ENCODE measurements at regions not wholly inside any gene's neighbourhood (a gene's known extent, or its start where the extent isn't known, plus 50 kb on each side); places are given as distances from the start of the nearest gene placed in this dataset.
"Not testable (repeated sequence)": the region's sequence is repeated elsewhere in the genome, so short reads cannot be mapped to it uniquely, and the experiment has no call there.

GRCh38 chr18:43826215-43826614 is 548.9 kb upstream of the SYT4 start:
- H3K27me3 ChIP-seq (ENCODE audit: control insufficient read depth in 1 of 2, insufficient read depth in 2 of 2, low read length in 2 of 2): no peaks in the 10 kb centered on the region
- H3K9me3 ChIP-seq (ENCODE audit: control insufficient read depth in 2 of 2, insufficient read depth in 1 of 2, low read depth in 1 of 2, low read length in 1 of 2): no peaks in the 10 kb centered on the region
- H3K36me3 ChIP-seq (ENCODE audit: control insufficient read depth in 2 of 2, insufficient read depth in 2 of 2, low read length in 1 of 2): no peaks in the 10 kb centered on the region
- no peak overlapping the region for H3K27ac ChIP-seq (ENCODE audit: low read depth in 2 of 2, low read length in 1 of 2)
- H3K4me3 ChIP-seq (ENCODE audit: low read depth in 1 of 2, low read length in 2 of 2): no peak overlapping the region
- H3K4me1 ChIP-seq (ENCODE audit: control insufficient read depth in 2 of 2, insufficient read depth in 2 of 2, low read length in 1 of 2): no peaks in the 10 kb centered on the region
- WGBS, 2 donors: 86 to 95% methylated on average over 1 of the region's 1 CpG

GRCh38 chr18:43827311-43827710 is 550.0 kb upstream of the SYT4 start:
- 61 to 68% methylated on average over 4 of the region's 4 CpGs for WGBS, 2 donors
- Histone ChIP-seq H3K27me3 (ENCODE audit: control insufficient read depth in 1 of 2, insufficient read depth in 2 of 2, low read length in 2 of 2) (no peaks in the 10 kb centered on the region), H3K9me3 (ENCODE audit: control insufficient read depth in 2 of 2, insufficient read depth in 1 of 2, low read depth in 1 of 2, low read length in 1 of 2) (no peaks in the 10 kb centered on the region), H3K36me3 (ENCODE audit: control insufficient read depth in 2 of 2, insufficient read depth in 2 of 2, low read length in 1 of 2) (no peaks in the 10 kb centered on the region), H3K4me3 (ENCODE audit: low read depth in 1 of 2, low read length in 2 of 2) (no peak overlapping the region), H3K4me1 (ENCODE audit: control insufficient read depth in 2 of 2, insufficient read depth in 2 of 2, low read length in 1 of 2) (no peaks in the 10 kb centered on the region), H3K27ac (ENCODE audit: low read depth in 2 of 2, low read length in 1 of 2) (no peak overlapping the region)

DNA sequence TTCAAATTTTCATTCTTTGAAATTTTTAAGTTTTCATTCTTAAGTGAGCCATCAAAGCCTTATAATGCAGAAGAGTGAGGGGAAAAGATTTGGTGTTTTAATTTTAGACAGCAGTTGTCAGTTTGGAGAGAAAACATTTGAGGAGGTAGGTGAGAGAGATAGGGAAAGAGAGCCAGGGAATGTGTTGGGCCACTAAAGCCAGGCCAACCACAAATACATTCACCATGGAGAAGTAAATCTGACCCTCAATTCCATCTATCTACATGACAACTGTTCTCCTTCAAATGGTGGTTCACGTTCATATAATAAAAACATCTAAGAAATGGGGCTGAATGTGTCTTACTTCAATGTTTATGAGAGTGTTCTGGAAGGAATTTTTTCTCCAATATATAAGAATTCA is 553.0 kb upstream of the SYT4 start:
- Histone ChIP-seq H3K4me3 (ENCODE audit: low read depth in 1 of 2, low read length in 2 of 2) (no peak overlapping the region), H3K27ac (ENCODE audit: low read depth in 2 of 2, low read length in 1 of 2) (no peak overlapping the region), H3K27me3 (ENCODE audit: control insufficient read depth in 1 of 2, insufficient read depth in 2 of 2, low read length in 2 of 2) (no peaks in the 10 kb centered on the region), H3K9me3 (ENCODE audit: control insufficient read depth in 2 of 2, insufficient read depth in 1 of 2, low read depth in 1 of 2, low read length in 1 of 2) (no peaks in the 10 kb centered on the region), H3K4me1 (ENCODE audit: control insufficient read depth in 2 of 2, insufficient read depth in 2 of 2, low read length in 1 of 2) (no peaks in the 10 kb centered on the region), H3K36me3 (ENCODE audit: control insufficient read depth in 2 of 2, insufficient read depth in 2 of 2, low read length in 1 of 2) (no peaks in the 10 kb centered on the region)
- 70 to 73% methylated on average over 1 of the region's 1 CpG for WGBS, 2 donors

GRCh38 chr18:43830947-43831346 is 553.7 kb upstream of the SYT4 start:
- Histone ChIP-seq H3K4me3 (ENCODE audit: low read depth in 1 of 2, low read length in 2 of 2) (no peak overlapping the region), H3K36me3 (ENCODE audit: control insufficient read depth in 2 of 2, insufficient read depth in 2 of 2, low read length in 1 of 2) (no peaks in the 10 kb centered on the region), H3K27ac (ENCODE audit: low read depth in 2 of 2, low read length in 1 of 2) (no peak overlapping the region), H3K27me3 (ENCODE audit: control insufficient read depth in 1 of 2, insufficient read depth in 2 of 2, low read length in 2 of 2) (no peaks in the 10 kb centered on the region), H3K9me3 (ENCODE audit: control insufficient read depth in 2 of 2, insufficient read depth in 1 of 2, low read depth in 1 of 2, low read length in 1 of 2) (peaks cover 0 to 2% of the 10 kb centered on the region in 2 donors), H3K4me1 (ENCODE audit: control insufficient read depth in 2 of 2, insufficient read depth in 2 of 2, low read length in 1 of 2) (no peaks in the 10 kb centered on the region)
- 59 to 78% methylated on average over 6 of the region's 6 CpGs for WGBS, 2 donors

GRCh38 chr18:43846299-43846698 is 569.0 kb upstream of the SYT4 start:
- H3K27ac ChIP-seq (ENCODE audit: low read depth in 2 of 2, low read length in 1 of 2): no peak overlapping the region
- no peaks in the 10 kb centered on the region for H3K27me3 ChIP-seq (ENCODE audit: control insufficient read depth in 1 of 2, insufficient read depth in 2 of 2, low read length in 2 of 2)
- H3K4me1 ChIP-seq (ENCODE audit: control insufficient read depth in 2 of 2, insufficient read depth in 2 of 2, low read length in 1 of 2): no peaks in the 10 kb centered on the region
- 35 to 44% methylated on average over 1 of the region's 1 CpG for WGBS, 2 donors
- no peak overlapping the region for H3K4me3 ChIP-seq (ENCODE audit: low read depth in 1 of 2, low read length in 2 of 2)
- no peaks in the 10 kb centered on the region for H3K36me3 ChIP-seq (ENCODE audit: control insufficient read depth in 2 of 2, insufficient read depth in 2 of 2, low read length in 1 of 2)
- no peaks in the 10 kb centered on the region for H3K9me3 ChIP-seq (ENCODE audit: control insufficient read depth in 2 of 2, insufficient read depth in 1 of 2, low read depth in 1 of 2, low read length in 1 of 2)

DNA sequence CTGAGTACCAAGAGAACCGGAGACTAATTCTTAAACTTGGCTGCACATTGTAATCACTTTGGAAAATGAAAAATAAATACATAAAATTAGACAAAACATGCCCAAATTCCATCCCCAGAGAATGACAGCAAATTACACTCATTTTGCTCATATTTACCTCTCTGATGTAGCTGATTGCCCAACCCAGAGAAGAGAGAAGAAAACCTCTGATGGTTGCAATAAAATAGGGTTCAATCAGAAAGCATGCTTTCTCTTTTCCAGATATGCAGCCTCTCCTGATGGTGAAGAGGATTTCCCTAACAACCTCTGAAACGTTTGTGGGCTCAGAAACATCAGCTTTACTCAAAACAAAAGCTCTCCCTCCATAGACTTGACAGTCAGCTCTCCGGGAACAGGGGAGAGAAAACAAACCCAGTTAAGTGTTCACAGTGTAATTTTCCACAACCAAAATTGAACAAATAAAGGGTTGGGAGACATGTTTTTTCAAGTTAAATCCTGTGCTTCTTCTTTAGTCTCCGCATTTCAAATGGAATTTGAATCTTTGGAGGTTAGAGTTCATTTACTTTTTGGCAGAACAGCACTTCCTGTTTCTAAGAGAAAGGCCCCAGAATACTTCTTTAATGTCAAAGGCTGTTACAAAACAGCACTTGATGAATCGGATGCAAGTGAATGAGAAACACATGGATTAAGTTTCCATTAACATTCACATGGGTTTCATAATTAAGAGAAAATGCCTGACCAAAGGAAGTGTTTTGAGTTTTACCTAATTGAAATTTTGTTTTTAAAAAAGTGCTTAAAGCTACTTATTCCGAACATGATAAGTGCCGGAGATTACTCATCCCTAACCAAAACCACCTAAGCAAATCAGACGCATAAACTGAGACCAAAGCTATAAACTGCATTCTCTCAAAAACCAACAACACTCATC is 570.1 kb upstream of the SYT4 start:
- peak overlapping the region in 1 of 2 donors; percentile 21 for H3K27ac ChIP-seq (ENCODE audit: low read depth in 2 of 2, low read length in 1 of 2)
- H3K4me3 ChIP-seq (ENCODE audit: low read depth in 1 of 2, low read length in 2 of 2): no peak overlapping the region
- no peaks in the 10 kb centered on the region for H3K9me3 ChIP-seq (ENCODE audit: control insufficient read depth in 2 of 2, insufficient read depth in 1 of 2, low read depth in 1 of 2, low read length in 1 of 2)
- H3K36me3 ChIP-seq (ENCODE audit: control insufficient read depth in 2 of 2, insufficient read depth in 2 of 2, low read length in 1 of 2): no peaks in the 10 kb centered on the region
- H3K27me3 ChIP-seq (ENCODE audit: control insufficient read depth in 1 of 2, insufficient read depth in 2 of 2, low read length in 2 of 2): no peaks in the 10 kb centered on the region
- no peaks in the 10 kb centered on the region for H3K4me1 ChIP-seq (ENCODE audit: control insufficient read depth in 2 of 2, insufficient read depth in 2 of 2, low read length in 1 of 2)
- 35 to 48% methylated on average over 8 of the region's 8 CpGs for WGBS, 2 donors

- H3K4me3 ChIP-seq (ENCODE audit: low read depth in 1 of 2, low read length in 2 of 2); H3K27ac ChIP-seq (ENCODE audit: low read depth in 2 of 2, low read length in 1 of 2); H3K36me3 ChIP-seq (ENCODE audit: control insufficient read depth in 2 of 2, insufficient read depth in 2 of 2, low read length in 1 of 2); H3K9me3 ChIP-seq (ENCODE audit: control insufficient read depth in 2 of 2, insufficient read depth in 1 of 2, low read depth in 1 of 2, low read length in 1 of 2); H3K27me3 ChIP-seq (ENCODE audit: control insufficient read depth in 1 of 2, insufficient read depth in 2 of 2, low read length in 2 of 2); H3K4me1 ChIP-seq (ENCODE audit: control insufficient read depth in 2 of 2, insufficient read depth in 2 of 2, low read length in 1 of 2): not testable (repeated sequence)
- WGBS, 2 donors: 86 to 87% methylated on average over 2 of the region's 2 CpGs
These were observed 572.5 kb upstream of the SYT4 start for GRCh38 chr18:43849831-43850230.

DNA sequence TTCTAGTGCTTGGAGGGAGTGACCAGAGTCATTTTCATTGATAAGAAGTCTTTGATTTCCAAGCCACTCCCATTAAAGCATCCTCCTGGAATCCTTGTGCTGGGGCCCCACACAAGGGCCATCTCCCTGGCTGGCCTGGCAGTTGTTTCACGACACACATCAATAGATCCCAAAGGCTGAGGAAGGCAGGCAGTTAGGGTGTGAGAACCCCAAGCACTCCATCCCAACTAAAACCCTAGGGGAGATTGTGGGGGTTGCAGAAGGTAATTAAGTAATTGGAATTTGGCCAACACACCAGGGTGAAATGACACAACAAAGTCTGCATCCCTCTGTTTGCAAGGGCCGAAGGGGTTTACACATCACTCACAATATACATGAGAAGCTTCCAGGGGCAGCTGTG is 578.1 kb upstream of the SYT4 start:
- no peaks in the 10 kb centered on the region for H3K4me1 ChIP-seq (ENCODE audit: control insufficient read depth in 2 of 2, insufficient read depth in 2 of 2, low read length in 1 of 2)
- no peak overlapping the region for H3K4me3 ChIP-seq (ENCODE audit: low read depth in 1 of 2, low read length in 2 of 2)
- 76 to 79% methylated on average over 2 of the region's 2 CpGs for WGBS, 2 donors
- H3K27me3 ChIP-seq (ENCODE audit: control insufficient read depth in 1 of 2, insufficient read depth in 2 of 2, low read length in 2 of 2): no peaks in the 10 kb centered on the region
- no peaks in the 10 kb centered on the region for H3K36me3 ChIP-seq (ENCODE audit: control insufficient read depth in 2 of 2, insufficient read depth in 2 of 2, low read length in 1 of 2)
- no peak overlapping the region for H3K27ac ChIP-seq (ENCODE audit: low read depth in 2 of 2, low read length in 1 of 2)
- H3K9me3 ChIP-seq (ENCODE audit: control insufficient read depth in 2 of 2, insufficient read depth in 1 of 2, low read depth in 1 of 2, low read length in 1 of 2): no peaks in the 10 kb centered on the region

DNA sequence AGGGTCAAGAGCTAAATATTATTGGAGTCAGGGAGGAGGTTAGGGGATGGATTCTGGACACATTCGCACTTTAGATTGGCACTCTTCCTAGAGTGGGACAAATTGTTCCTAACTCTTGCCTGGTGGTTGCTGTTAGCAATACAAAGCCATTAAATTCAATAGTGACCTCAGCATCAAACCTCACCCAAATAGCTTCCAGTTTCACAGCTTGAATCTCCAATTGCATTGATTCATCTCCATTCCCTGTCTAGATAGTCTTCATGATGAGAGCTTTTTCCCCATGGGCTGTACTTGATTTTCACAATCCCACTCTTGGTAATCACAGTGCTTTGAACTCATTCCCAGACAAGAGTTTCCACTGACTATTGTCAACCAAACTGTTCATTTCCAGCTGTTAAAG is 585.9 kb upstream of the SYT4 start:
- Histone ChIP-seq H3K4me1 (ENCODE audit: control insufficient read depth in 2 of 2, insufficient read depth in 2 of 2, low read length in 1 of 2) (no peaks in the 10 kb centered on the region), H3K27me3 (ENCODE audit: control insufficient read depth in 1 of 2, insufficient read depth in 2 of 2, low read length in 2 of 2) (no peaks in the 10 kb centered on the region), H3K36me3 (ENCODE audit: control insufficient read depth in 2 of 2, insufficient read depth in 2 of 2, low read length in 1 of 2) (no peaks in the 10 kb centered on the region), H3K9me3 (ENCODE audit: control insufficient read depth in 2 of 2, insufficient read depth in 1 of 2, low read depth in 1 of 2, low read length in 1 of 2) (no peaks in the 10 kb centered on the region), H3K4me3 (ENCODE audit: low read depth in 1 of 2, low read length in 2 of 2) (no peak overlapping the region), H3K27ac (ENCODE audit: low read depth in 2 of 2, low read length in 1 of 2) (no peak overlapping the region)
- 65 to 72% methylated on average over 1 of the region's 1 CpG for WGBS, 2 donors

- H3K4me3 ChIP-seq (ENCODE audit: low read depth in 1 of 2, low read length in 2 of 2): no peak overlapping the region
- no peaks in the 10 kb centered on the region for H3K4me1 ChIP-seq (ENCODE audit: control insufficient read depth in 2 of 2, insufficient read depth in 2 of 2, low read length in 1 of 2)
- H3K27me3 ChIP-seq (ENCODE audit: control insufficient read depth in 1 of 2, insufficient read depth in 2 of 2, low read length in 2 of 2): no peaks in the 10 kb centered on the region
- no peaks in the 10 kb centered on the region for H3K36me3 ChIP-seq (ENCODE audit: control insufficient read depth in 2 of 2, insufficient read depth in 2 of 2, low read length in 1 of 2)
- H3K27ac ChIP-seq (ENCODE audit: low read depth in 2 of 2, low read length in 1 of 2): no peak overlapping the region
- no peaks in the 10 kb centered on the region for H3K9me3 ChIP-seq (ENCODE audit: control insufficient read depth in 2 of 2, insufficient read depth in 1 of 2, low read depth in 1 of 2, low read length in 1 of 2)
These were observed 589.4 kb upstream of the SYT4 start for GRCh38 chr18:43866696-43867095.
